ENCODE measurements at regions not wholly inside any gene's neighbourhood (a gene's known extent, or its start where the extent isn't known, plus 50 kb on each side); places are given as distances from the start of the nearest gene placed in this dataset.

GRCh38 chr5:34539183-34539582 lies 116.9 kb upstream of the RAI14 start:
- peaks cover 24% of the 10 kb centered on the region for H3K4me1 ChIP-seq (ENCODE audit: control insufficient read depth, insufficient read depth, low read length)
- no peaks in the 10 kb centered on the region for H3K36me3 ChIP-seq (ENCODE audit: control insufficient read depth, insufficient read depth, low read length)
- H3K9ac ChIP-seq (ENCODE audit: low read length) = no peak overlapping the region
- no peaks in the 10 kb centered on the region for H3K9me3 ChIP-seq (ENCODE audit: control insufficient read depth, low read length)
- H3K4me3 ChIP-seq (ENCODE audit: low read length) = no peak overlapping the region
- no peaks in the 10 kb centered on the region for H3K27me3 ChIP-seq (ENCODE audit: control insufficient read depth, insufficient read depth, low read length)

- no peaks in the 10 kb centered on the region for H3K36me3 ChIP-seq (ENCODE audit: control insufficient read depth, insufficient read depth, low read length)
- H3K9ac ChIP-seq (ENCODE audit: low read length) = no peak overlapping the region
- H3K4me3 ChIP-seq (ENCODE audit: low read length) = no peak overlapping the region
Observed at GRCh38 chr5:34541067-34541466, 115.1 kb upstream of the RAI14 start.

GRCh38 chr5:34542818-34543217 lies 113.3 kb upstream of the RAI14 start:
- Histone ChIP-seq H3K36me3 (ENCODE audit: control insufficient read depth, insufficient read depth, low read length) (no peaks in the 10 kb centered on the region), H3K27me3 (ENCODE audit: control insufficient read depth, insufficient read depth, low read length) (no peaks in the 10 kb centered on the region), H3K9ac (ENCODE audit: low read length) (no peak overlapping the region), H3K9me3 (ENCODE audit: control insufficient read depth, low read length) (no peaks in the 10 kb centered on the region), H3K4me3 (ENCODE audit: low read length) (no peak overlapping the region), H3K4me1 (ENCODE audit: control insufficient read depth, insufficient read depth, low read length) (no peaks in the 10 kb centered on the region)

More at GRCh38 chr5:34541067-34541466, 115.1 kb upstream of the RAI14 start:
- H3K4me1 ChIP-seq (ENCODE audit: control insufficient read depth, insufficient read depth, low read length) = peaks cover 6% of the 10 kb centered on the region
- H3K9me3 ChIP-seq (ENCODE audit: control insufficient read depth, low read length) = no peaks in the 10 kb centered on the region
- no peaks in the 10 kb centered on the region for H3K27me3 ChIP-seq (ENCODE audit: control insufficient read depth, insufficient read depth, low read length)

GRCh38 chr5:34543687-34544086 lies 112.4 kb upstream of the RAI14 start:
- Histone ChIP-seq H3K4me3 (ENCODE audit: low read length) (no peak overlapping the region), H3K36me3 (ENCODE audit: control insufficient read depth, insufficient read depth, low read length) (no peaks in the 10 kb centered on the region), H3K27me3 (ENCODE audit: control insufficient read depth, insufficient read depth, low read length) (no peaks in the 10 kb centered on the region), H3K9ac (ENCODE audit: low read length) (no peak overlapping the region), H3K4me1 (ENCODE audit: control insufficient read depth, insufficient read depth, low read length) (no peaks in the 10 kb centered on the region), H3K9me3 (ENCODE audit: control insufficient read depth, low read length) (no peaks in the 10 kb centered on the region)

- Histone ChIP-seq H3K9ac (ENCODE audit: low read length) (no peak overlapping the region), H3K27me3 (ENCODE audit: control insufficient read depth, insufficient read depth, low read length) (no peaks in the 10 kb centered on the region), H3K36me3 (ENCODE audit: control insufficient read depth, insufficient read depth, low read length) (no peaks in the 10 kb centered on the region), H3K9me3 (ENCODE audit: control insufficient read depth, low read length) (no peaks in the 10 kb centered on the region), H3K4me3 (ENCODE audit: low read length) (no peak overlapping the region), H3K4me1 (ENCODE audit: control insufficient read depth, insufficient read depth, low read length) (no peaks in the 10 kb centered on the region)
Observed at GRCh38 chr5:34544403-34544802, 111.7 kb upstream of the RAI14 start.

GRCh38 chr5:34545164-34545563 lies 111.0 kb upstream of the RAI14 start:
- H3K9ac ChIP-seq (ENCODE audit: low read length) = no peak overlapping the region
- H3K27me3 ChIP-seq (ENCODE audit: control insufficient read depth, insufficient read depth, low read length) = no peaks in the 10 kb centered on the region
- H3K4me1 ChIP-seq (ENCODE audit: control insufficient read depth, insufficient read depth, low read length) = peaks cover under 1% of the 10 kb centered on the region
- no peaks in the 10 kb centered on the region for H3K9me3 ChIP-seq (ENCODE audit: control insufficient read depth, low read length)
- no peaks in the 10 kb centered on the region for H3K36me3 ChIP-seq (ENCODE audit: control insufficient read depth, insufficient read depth, low read length)
- H3K4me3 ChIP-seq (ENCODE audit: low read length) = no peak overlapping the region

GRCh38 chr5:34545626-34546025 lies 110.5 kb upstream of the RAI14 start:
- Histone ChIP-seq H3K4me3 (ENCODE audit: low read length) (no peak overlapping the region), H3K9ac (ENCODE audit: low read length) (no peak overlapping the region), H3K27me3 (ENCODE audit: control insufficient read depth, insufficient read depth, low read length) (no peaks in the 10 kb centered on the region), H3K9me3 (ENCODE audit: control insufficient read depth, low read length) (no peaks in the 10 kb centered on the region), H3K4me1 (ENCODE audit: control insufficient read depth, insufficient read depth, low read length) (peaks cover 5% of the 10 kb centered on the region), H3K36me3 (ENCODE audit: control insufficient read depth, insufficient read depth, low read length) (no peaks in the 10 kb centered on the region)

- H3K4me1 ChIP-seq (ENCODE audit: control insufficient read depth, insufficient read depth, low read length) = peaks cover 17% of the 10 kb centered on the region
- no peaks in the 10 kb centered on the region for H3K36me3 ChIP-seq (ENCODE audit: control insufficient read depth, insufficient read depth, low read length)
- no peak overlapping the region for H3K9ac ChIP-seq (ENCODE audit: low read length)
- no peaks in the 10 kb centered on the region for H3K27me3 ChIP-seq (ENCODE audit: control insufficient read depth, insufficient read depth, low read length)
- no peaks in the 10 kb centered on the region for H3K9me3 ChIP-seq (ENCODE audit: control insufficient read depth, low read length)
- H3K4me3 ChIP-seq (ENCODE audit: low read length) = no peak overlapping the region
Observed at GRCh38 chr5:34547300-34548085, 108.6 kb upstream of the RAI14 start.

GRCh38 chr5:34548086-34548403 lies 108.1 kb upstream of the RAI14 start:
- H3K4me3 ChIP-seq (ENCODE audit: low read length) = no peak overlapping the region
- no peak overlapping the region for H3K9ac ChIP-seq (ENCODE audit: low read length)
- peaks cover 17% of the 10 kb centered on the region for H3K4me1 ChIP-seq (ENCODE audit: control insufficient read depth, insufficient read depth, low read length)
- no peaks in the 10 kb centered on the region for H3K9me3 ChIP-seq (ENCODE audit: control insufficient read depth, low read length)
- no peaks in the 10 kb centered on the region for H3K36me3 ChIP-seq (ENCODE audit: control insufficient read depth, insufficient read depth, low read length)
- H3K27me3 ChIP-seq (ENCODE audit: control insufficient read depth, insufficient read depth, low read length) = no peaks in the 10 kb centered on the region

GRCh38 chr5:34550247-34550646 lies 105.9 kb upstream of the RAI14 start:
- Histone ChIP-seq H3K9me3 (ENCODE audit: control insufficient read depth, low read length) (no peaks in the 10 kb centered on the region), H3K4me3 (ENCODE audit: low read length) (no peak overlapping the region), H3K36me3 (ENCODE audit: control insufficient read depth, insufficient read depth, low read length) (no peaks in the 10 kb centered on the region), H3K4me1 (ENCODE audit: control insufficient read depth, insufficient read depth, low read length) (peaks cover 17% of the 10 kb centered on the region), H3K27me3 (ENCODE audit: control insufficient read depth, insufficient read depth, low read length) (no peaks in the 10 kb centered on the region), H3K9ac (ENCODE audit: low read length) (no peak overlapping the region)

- Histone ChIP-seq H3K9ac (ENCODE audit: low read length) (no peak overlapping the region), H3K36me3 (ENCODE audit: control insufficient read depth, insufficient read depth, low read length) (no peaks in the 10 kb centered on the region), H3K9me3 (ENCODE audit: control insufficient read depth, low read length) (no peaks in the 10 kb centered on the region), H3K4me1 (ENCODE audit: control insufficient read depth, insufficient read depth, low read length) (peaks cover 24% of the 10 kb centered on the region), H3K27me3 (ENCODE audit: control insufficient read depth, insufficient read depth, low read length) (no peaks in the 10 kb centered on the region), H3K4me3 (ENCODE audit: low read length) (no peak overlapping the region)
Observed at GRCh38 chr5:34550964-34551363, 105.2 kb upstream of the RAI14 start.

GRCh38 chr5:34551911-34552433 lies 104.2 kb upstream of the RAI14 start:
- H3K9me3 ChIP-seq (ENCODE audit: control insufficient read depth, low read length) = no peaks in the 10 kb centered on the region
- H3K9ac ChIP-seq (ENCODE audit: low read length) = no peak overlapping the region
- no peak overlapping the region for H3K4me3 ChIP-seq (ENCODE audit: low read length)
- H3K4me1 ChIP-seq (ENCODE audit: control insufficient read depth, insufficient read depth, low read length) = peaks cover 26% of the 10 kb centered on the region
- no peaks in the 10 kb centered on the region for H3K27me3 ChIP-seq (ENCODE audit: control insufficient read depth, insufficient read depth, low read length)
- H3K36me3 ChIP-seq (ENCODE audit: control insufficient read depth, insufficient read depth, low read length) = no peaks in the 10 kb centered on the region
